ENCODE measurements at regions not wholly inside any gene's neighbourhood (a gene's known extent, or its start where the extent isn't known, plus 50 kb on each side); places are given as distances from the start of the nearest gene placed in this dataset.
A peak's percentile ranks its signal among the peaks of the same experiment; 100 is the strongest.

- H3K36me3 Mint-ChIP-seq (ENCODE audit: insufficient read depth): no peaks in the 10 kb centered on the region
- DNase-seq (ENCODE audit: low spot score, unreplicated experiment): no peak
- no peaks in the 10 kb centered on the region for H3K4me1 Mint-ChIP-seq (ENCODE audit: low read depth)
- TF ChIP-seq CTCF (IDR thresholded peaks at IDR 0.05; ENCODE audit: unreplicated experiment): peak; percentile 25
- H3K27ac Mint-ChIP-seq: no peak overlapping the region
- no peak overlapping the region for H3K4me3 Mint-ChIP-seq (ENCODE audit: low read depth)
- no peaks in the 10 kb centered on the region for H3K27me3 Mint-ChIP-seq
- no peaks in the 10 kb centered on the region for H3K9me3 Mint-ChIP-seq (ENCODE audit: low read depth)
These were observed 432.8 kb upstream of the LRRTM4 start for GRCh38 chr2:77954931-77955330.

GRCh38 chr2:77962943-77963342, 440.8 kb upstream of the LRRTM4 start:
- DNase-seq (ENCODE audit: low spot score, unreplicated experiment): no peak
- Mint-ChIP-seq H3K9me3 (ENCODE audit: low read depth) (peaks cover 3% of the 10 kb centered on the region), H3K4me1 (ENCODE audit: low read depth) (no peaks in the 10 kb centered on the region), H3K4me3 (ENCODE audit: low read depth) (no peak overlapping the region), H3K36me3 (ENCODE audit: insufficient read depth) (no peaks in the 10 kb centered on the region), H3K27me3 (no peaks in the 10 kb centered on the region), H3K27ac (no peak overlapping the region)
- no peak for TF ChIP-seq CTCF (IDR thresholded peaks at IDR 0.05; ENCODE audit: unreplicated experiment)

- Mint-ChIP-seq H3K9me3 (ENCODE audit: low read depth) (peaks cover 29% of the 10 kb centered on the region), H3K4me1 (ENCODE audit: low read depth) (no peaks in the 10 kb centered on the region), H3K27ac (peak overlapping the region; percentile 42), H3K36me3 (ENCODE audit: insufficient read depth) (no peaks in the 10 kb centered on the region), H3K27me3 (no peaks in the 10 kb centered on the region), H3K4me3 (ENCODE audit: low read depth) (no peak overlapping the region)
- DNase-seq (ENCODE audit: low spot score, unreplicated experiment): no peak
- TF ChIP-seq CTCF (IDR thresholded peaks at IDR 0.05; ENCODE audit: unreplicated experiment): peak; percentile 33
These were observed 455.4 kb upstream of the LRRTM4 start for GRCh38 chr2:77977471-77978063.

- DNase-seq (ENCODE audit: low spot score, unreplicated experiment): no peak
- no peaks in the 10 kb centered on the region for H3K27me3 Mint-ChIP-seq
- TF ChIP-seq CTCF (IDR thresholded peaks at IDR 0.05; ENCODE audit: unreplicated experiment): no peak
- H3K4me1 Mint-ChIP-seq (ENCODE audit: low read depth): no peaks in the 10 kb centered on the region
- H3K4me3 Mint-ChIP-seq (ENCODE audit: low read depth): no peak overlapping the region
- H3K36me3 Mint-ChIP-seq (ENCODE audit: insufficient read depth): no peaks in the 10 kb centered on the region
- H3K9me3 Mint-ChIP-seq (ENCODE audit: low read depth): no peaks in the 10 kb centered on the region
- no peak overlapping the region for H3K27ac Mint-ChIP-seq
These were observed 473.0 kb upstream of the LRRTM4 start for GRCh38 chr2:77995161-77995560.

GRCh38 chr2:77999376-77999775, 477.2 kb upstream of the LRRTM4 start:
- H3K27me3 Mint-ChIP-seq: no peaks in the 10 kb centered on the region
- H3K27ac Mint-ChIP-seq: no peak overlapping the region
- TF ChIP-seq CTCF (IDR thresholded peaks at IDR 0.05; ENCODE audit: unreplicated experiment): no peak
- H3K36me3 Mint-ChIP-seq (ENCODE audit: insufficient read depth): no peaks in the 10 kb centered on the region
- DNase-seq (ENCODE audit: low spot score, unreplicated experiment): no peak
- no peaks in the 10 kb centered on the region for H3K9me3 Mint-ChIP-seq (ENCODE audit: low read depth)
- no peaks in the 10 kb centered on the region for H3K4me1 Mint-ChIP-seq (ENCODE audit: low read depth)
- no peak overlapping the region for H3K4me3 Mint-ChIP-seq (ENCODE audit: low read depth)
